ENCODE measurements at regions not wholly inside any gene's neighbourhood (a gene's known extent, or its start where the extent isn't known, plus 50 kb on each side); places are given as distances from the start of the nearest gene placed in this dataset.
"Not testable (repeated sequence)": the region's sequence is repeated elsewhere in the genome, so short reads cannot be mapped to it uniquely, and the experiment has no call there.

- no peak for DNase-seq
Measured at GRCh38 chr14:37787879-37788494, 192.6 kb downstream of the TTC6 start.

- peak; percentile 71 for DNase-seq
Measured at GRCh38 chr14:37791384-37792036, 196.1 kb downstream of the TTC6 start.

- peak; percentile 21 for DNase-seq
Measured at GRCh38 chr14:37792124-37792523, 196.7 kb downstream of the TTC6 start.

- DNase-seq: no peak
Measured at GRCh38 chr14:37796703-37797416, 201.4 kb downstream of the TTC6 start.

GRCh38 chr14:37797675-37798074 lies 202.2 kb downstream of the TTC6 start:
- DNase-seq: no peak

- DNase-seq: no peak
Measured at GRCh38 chr14:37807722-37808121, 212.3 kb downstream of the TTC6 start.

- DNase-seq: peak; percentile 51
Measured at GRCh38 chr14:37810094-37810801, 214.8 kb downstream of the TTC6 start.

GRCh38 chr14:37813732-37814131 lies 218.3 kb downstream of the TTC6 start:
- DNase-seq: peak; percentile 31

- DNase-seq: peak; percentile 54
Measured at GRCh38 chr14:37816135-37816534, 220.7 kb downstream of the TTC6 start.

- no peak for DNase-seq
Measured at GRCh38 chr14:37816743-37817295, 221.4 kb downstream of the TTC6 start.

GRCh38 chr14:37819155-37820015 lies 224.0 kb downstream of the TTC6 start:
- DNase-seq: peak; percentile 14

GRCh38 chr14:37820810-37821209 lies 225.4 kb downstream of the TTC6 start:
- not testable (repeated sequence) for DNase-seq

- DNase-seq: peak; percentile 16
Measured at GRCh38 chr14:37824939-37825712, 229.7 kb downstream of the TTC6 start.

- DNase-seq: no peak
Measured at GRCh38 chr14:37826869-37827268, 231.4 kb downstream of the TTC6 start.

- DNase-seq: no peak
Measured at GRCh38 chr14:37830271-37830670, 234.8 kb downstream of the TTC6 start.

- DNase-seq: no peak
Measured at GRCh38 chr14:37834275-37834674, 238.8 kb downstream of the TTC6 start.

GRCh38 chr14:37838778-37839177 lies 243.3 kb downstream of the TTC6 start:
- not testable (repeated sequence) for DNase-seq

GRCh38 chr14:37841039-37841438 lies 245.6 kb downstream of the TTC6 start:
- DNase-seq: not testable (repeated sequence)

GRCh38 chr14:37842106-37842505 lies 246.7 kb downstream of the TTC6 start:
- no peak for DNase-seq

- DNase-seq: no peak
Measured at GRCh38 chr14:37843954-37844607, 248.7 kb downstream of the TTC6 start.

- no peak for DNase-seq
Measured at GRCh38 chr14:37844614-37845013, 249.2 kb downstream of the TTC6 start.
